PC-9 (cell line): ENCODE measurements at regions not wholly inside any gene's neighbourhood (a gene's known extent, or its start where the extent isn't known, plus 50 kb on each side); places are given as distances from the start of the nearest gene placed in this dataset.

Experiments used
- BruUV-seq: library from RNA; stranded (reverse); fragments of 400-500 nt; replicated peaks from 2 replicates; lab custom pipeline; 2021; lab: Mats Ljungman, UMichigan
- CTCF ChIA-PET: fragments of 300-600 bp; sonication (Branson Sonifier 250); formaldehyde crosslinking; loops from one replicate; lab custom pipeline; 2022; ENCODE audit warnings: antibody characterized with exemption; lab: Charles Lee
- POLR2A ChIA-PET: fragments of 300-600 bp; sonication (Branson Sonifier 250); formaldehyde crosslinking; loops from one replicate; lab custom pipeline; 2022; ENCODE audit warnings: antibody characterized with exemption; ENCODE audit not compliant: unreplicated experiment; lab: Charles Lee
- DNase-seq, 2 experiments: peaks; one replicate each; pipeline versions ENCODE4 v3.0.0 to v3.0.0-alpha.2; 2015 to 2022; ENCODE audit warnings: mixed read lengths in 1 of 2
- H2AFZ ChIP-seq: fragments of 200-600 bp; sonication (generic); 2 replicates; pipeline ENCODE4 v1.8.1; 2017; ENCODE audit warnings: antibody characterized with exemption
- H3F3A ChIP-seq: fragments of 200-600 bp; sonication (generic); 2 replicates; pipeline ENCODE4 v1.8.1; 2017; ENCODE audit warnings: antibody characterized with exemption, mild to moderate bottlenecking, low read depth; ENCODE audit not compliant: insufficient read depth
- H3K27ac ChIP-seq: fragments of 200-600 bp; sonication (generic); 2 replicates; pipeline ENCODE4 v1.6.1; 2016; ENCODE audit warnings: mixed run types
- H3K27me3 ChIP-seq: fragments of 200-600 bp; sonication (generic); 2 replicates; pipeline ENCODE4 v1.6.1; 2016; ENCODE audit warnings: low read depth, mixed run types; ENCODE audit not compliant: insufficient read depth
- H3K36me3 ChIP-seq: fragments of 200-600 bp; sonication (generic); 2 replicates; pipeline ENCODE4 v1.6.1; 2016; ENCODE audit warnings: low read depth, mixed run types
- H3K4me1 ChIP-seq: fragments of 200-600 bp; sonication (generic); replicated peaks from 2 replicates; pipeline ENCODE4 v1.6.1; 2016; ENCODE audit warnings: mixed run types; ENCODE audit not compliant: insufficient read depth
- H3K4me2 ChIP-seq: fragments of 200-600 bp; sonication (generic); 2 replicates; pipeline ENCODE4 v1.6.1; 2017; ENCODE audit warnings: mixed run types
- H3K4me3 ChIP-seq: fragments of 200-600 bp; sonication (generic); 2 replicates; pipeline ENCODE4 v1.6.1; 2016; ENCODE audit warnings: mixed run types
- H3K79me2 ChIP-seq: fragments of 200-600 bp; sonication (generic); 2 replicates; pipeline ENCODE4 v1.6.1; 2017; ENCODE audit warnings: low read depth, mixed run types
- H3K9me2 ChIP-seq: fragments of 200-600 bp; sonication (generic); 2 replicates; pipeline ENCODE4 v1.8.1; 2017; ENCODE audit warnings: mild to moderate bottlenecking; ENCODE audit not compliant: insufficient read depth
- H3K9me3 ChIP-seq: fragments of 200-600 bp; sonication (generic); 2 replicates; pipeline ENCODE4 v1.8.1; 2016; ENCODE audit warnings: low read depth; ENCODE audit not compliant: insufficient read depth
- H4K20me1 ChIP-seq: fragments of 200-600 bp; sonication (generic); 2 replicates; pipeline ENCODE4 v1.8.1; 2017; ENCODE audit not compliant: insufficient read depth
- EZH2 ChIP-seq: fragments of 200-600 bp; sonication (generic); IDR thresholded peaks from 2 replicates; pipeline ENCODE4 v1.8.0; 2017; ENCODE audit warnings: antibody characterized with exemption, low read depth
- intact Hi-C: fragments of 100-400 bp; cut with micrococcal nuclease; formaldehyde crosslinking; loops from one replicate; pipeline ENCODE4 v1.10.0; 2022; ENCODE audit not compliant: unreplicated experiment
- TF ChIP-seq, protein P1 (sequence below): fragments of 200-600 bp; sonication (generic); conservative IDR thresholded peaks from 2 replicates; pipeline ENCODE4 v1.6.1; 2017; ENCODE audit warnings: mixed run types, antibody characterized with exemption, mild to moderate bottlenecking, moderate library complexity

DNA sequence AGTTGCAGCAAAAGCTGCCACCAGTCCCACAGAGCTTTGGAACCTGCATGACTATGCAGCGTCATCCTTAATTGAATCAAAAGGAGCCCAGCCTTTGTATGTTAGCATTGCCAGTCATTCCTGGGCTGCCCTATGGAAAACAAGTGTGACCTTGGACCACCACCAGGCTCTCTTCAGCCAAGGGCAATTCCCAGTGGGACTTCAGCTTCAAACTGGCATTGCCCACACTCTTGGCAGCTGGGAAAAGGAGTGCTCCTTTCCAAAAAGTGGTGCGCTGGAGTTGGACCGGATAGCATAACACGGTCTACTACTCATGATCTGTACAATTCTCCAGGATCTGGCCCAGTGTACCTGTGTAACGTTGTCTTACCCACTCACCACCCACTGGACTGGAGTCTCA, 259.5 kb downstream of the MREG start:
- Histone ChIP-seq H3K4me1 (peaks cover 22% of the 10 kb centered on the region), H3K9me3 (no peaks in the 10 kb centered on the region), H3K27ac (no peak overlapping the region), H3K4me3 (no peak overlapping the region), H2AFZ (no peak overlapping the region), H3K36me3 (no peaks in the 10 kb centered on the region), H3F3A (peaks cover 6% of the 10 kb centered on the region; the same call in 1 of the 2 replicates), H3K79me2 (no peaks in the 10 kb centered on the region), H3K9me2 (no peaks in the 10 kb centered on the region), H3K27me3 (no peaks in the 10 kb centered on the region), H4K20me1 (no peaks in the 10 kb centered on the region), H3K4me2 (no peak overlapping the region)
- no peak for DNase-seq
- ChIA-PET POLR2A (no interaction called here), CTCF (no interaction called here)
- BruUV-seq = no TSS peak
- intact Hi-C loops = no loop called here
- TF ChIP-seq, protein P1, sequence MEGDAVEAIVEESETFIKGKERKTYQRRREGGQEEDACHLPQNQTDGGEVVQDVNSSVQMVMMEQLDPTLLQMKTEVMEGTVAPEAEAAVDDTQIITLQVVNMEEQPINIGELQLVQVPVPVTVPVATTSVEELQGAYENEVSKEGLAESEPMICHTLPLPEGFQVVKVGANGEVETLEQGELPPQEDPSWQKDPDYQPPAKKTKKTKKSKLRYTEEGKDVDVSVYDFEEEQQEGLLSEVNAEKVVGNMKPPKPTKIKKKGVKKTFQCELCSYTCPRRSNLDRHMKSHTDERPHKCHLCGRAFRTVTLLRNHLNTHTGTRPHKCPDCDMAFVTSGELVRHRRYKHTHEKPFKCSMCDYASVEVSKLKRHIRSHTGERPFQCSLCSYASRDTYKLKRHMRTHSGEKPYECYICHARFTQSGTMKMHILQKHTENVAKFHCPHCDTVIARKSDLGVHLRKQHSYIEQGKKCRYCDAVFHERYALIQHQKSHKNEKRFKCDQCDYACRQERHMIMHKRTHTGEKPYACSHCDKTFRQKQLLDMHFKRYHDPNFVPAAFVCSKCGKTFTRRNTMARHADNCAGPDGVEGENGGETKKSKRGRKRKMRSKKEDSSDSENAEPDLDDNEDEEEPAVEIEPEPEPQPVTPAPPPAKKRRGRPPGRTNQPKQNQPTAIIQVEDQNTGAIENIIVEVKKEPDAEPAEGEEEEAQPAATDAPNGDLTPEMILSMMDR = no peak
- TF ChIP-seq EZH2 = no peak

DNA sequence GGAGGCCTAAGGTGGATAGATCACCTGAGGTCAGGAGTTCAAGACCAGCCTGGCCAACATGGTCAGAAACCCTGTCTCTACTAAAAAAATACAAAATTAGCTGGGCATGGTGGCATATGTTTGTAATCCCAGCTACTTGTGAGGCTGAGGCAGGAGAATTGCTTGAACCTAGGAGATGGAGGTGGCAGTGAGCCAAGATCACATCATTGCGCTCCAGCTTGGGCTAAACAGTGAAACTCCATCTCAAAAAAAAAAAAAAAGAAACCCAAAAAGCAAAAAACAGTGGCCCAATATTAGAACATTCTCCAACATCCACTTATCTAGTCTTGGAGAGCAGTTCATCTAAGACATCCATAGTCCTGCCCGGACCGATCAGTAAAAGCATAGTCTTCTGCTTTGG, 260.4 kb downstream of the MREG start:
- intact Hi-C loops = no loop called here

DNA sequence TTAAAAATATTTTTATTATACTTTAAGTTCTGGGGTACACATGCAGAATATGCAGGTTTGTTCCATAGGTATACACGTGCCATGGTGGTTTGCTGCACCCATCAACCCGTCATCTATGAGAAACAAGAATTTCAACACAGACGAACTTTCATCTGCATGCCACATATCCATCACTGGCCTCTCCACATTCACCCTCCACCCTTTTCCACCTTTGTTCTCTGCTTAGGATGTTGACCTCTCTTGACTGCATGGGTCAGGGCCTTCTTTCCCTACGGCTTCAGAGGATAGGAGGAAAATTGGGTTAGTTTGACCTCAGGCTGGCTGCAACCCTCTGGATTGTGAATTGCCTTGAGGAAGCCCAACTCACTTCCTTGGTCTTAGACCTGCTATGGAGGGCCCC, 260.9 kb downstream of the MREG start:
- no peaks in the 10 kb centered on the region for H3K9me3 ChIP-seq
- BruUV-seq = no TSS peak
- H3K36me3 ChIP-seq = no peaks in the 10 kb centered on the region
- H3K27me3 ChIP-seq = no peaks in the 10 kb centered on the region
- H3K79me2 ChIP-seq = no peaks in the 10 kb centered on the region
- H4K20me1 ChIP-seq = no peaks in the 10 kb centered on the region
- H3K9me2 ChIP-seq = no peaks in the 10 kb centered on the region
- H3F3A ChIP-seq = peaks cover 6% of the 10 kb centered on the region; the same call in 1 of the 2 replicates
- intact Hi-C loops = no loop called here
- no peak for TF ChIP-seq EZH2
- TF ChIP-seq, protein P1 = no peak
- H3K27ac ChIP-seq = no peak overlapping the region
- no peak overlapping the region for H3K4me3 ChIP-seq
- H3K4me2 ChIP-seq = no peak overlapping the region
- DNase-seq = no peak
- H2AFZ ChIP-seq = no peak overlapping the region
- H3K4me1 ChIP-seq = peaks cover 22% of the 10 kb centered on the region
- POLR2A ChIA-PET = no interaction called here
- CTCF ChIA-PET = no interaction called here

More for the DNA sequence above, 260.4 kb downstream of the MREG start:
- BruUV-seq = no TSS peak
- H3K27ac ChIP-seq = no peak overlapping the region
- no peak overlapping the region for H3K4me2 ChIP-seq
- H3K79me2 ChIP-seq = no peaks in the 10 kb centered on the region
- DNase-seq = no peak
- peaks cover 6% of the 10 kb centered on the region; the same call in 1 of the 2 replicates for H3F3A ChIP-seq
- H2AFZ ChIP-seq = no peak overlapping the region
- peaks cover 22% of the 10 kb centered on the region for H3K4me1 ChIP-seq
- ChIA-PET POLR2A (no interaction called here), CTCF (no interaction called here)
- H3K9me3 ChIP-seq = no peaks in the 10 kb centered on the region
- no peaks in the 10 kb centered on the region for H3K36me3 ChIP-seq
- no peaks in the 10 kb centered on the region for H3K9me2 ChIP-seq
- H3K27me3 ChIP-seq = no peaks in the 10 kb centered on the region
- TF ChIP-seq, protein P1 = no peak
- TF ChIP-seq EZH2 = no peak
- H3K4me3 ChIP-seq = no peak overlapping the region
- no peaks in the 10 kb centered on the region for H4K20me1 ChIP-seq
